GM06990 (cell line): ENCODE measurements at regions not wholly inside any gene's neighbourhood (a gene's known extent, or its start where the extent isn't known, plus 50 kb on each side); places are given as distances from the start of the nearest gene placed in this dataset.
"Not testable (repeated sequence)": the region's sequence is repeated elsewhere in the genome, so short reads cannot be mapped to it uniquely, and the experiment has no call there.

Source experiments
- DNase-seq: peaks from one replicate; pipeline ENCODE4 v3.0.0-alpha.2; 2011; ENCODE audit not compliant: insufficient read length; ENCODE audit errors: extremely low read depth
- H3K27me3 ChIP-seq: replicated peaks from 2 replicates; pipeline ENCODE4 v1.6.0; 2011; ENCODE audit warnings: low read length; ENCODE audit not compliant: control insufficient read depth, insufficient read depth
- H3K36me3 ChIP-seq: 2 replicates; pipeline ENCODE4 v1.5.1; 2011; ENCODE audit warnings: low read length; ENCODE audit not compliant: control insufficient read depth, insufficient read depth
- H3K4me3 ChIP-seq: replicated peaks from 2 replicates; pipeline ENCODE4 v1.5.1; 2011; ENCODE audit warnings: low read depth, mild to moderate bottlenecking, control low read depth, low read length
- TF ChIP-seq, protein P1 (sequence below): IDR thresholded peaks from 2 replicates; pipeline ENCODE4 v1.5.1; 2011; ENCODE audit warnings: low read length, control low read depth, mild to moderate bottlenecking, inconsistent platforms; ENCODE audit not compliant: insufficient read depth, poor library complexity, severe bottlenecking

DNA sequence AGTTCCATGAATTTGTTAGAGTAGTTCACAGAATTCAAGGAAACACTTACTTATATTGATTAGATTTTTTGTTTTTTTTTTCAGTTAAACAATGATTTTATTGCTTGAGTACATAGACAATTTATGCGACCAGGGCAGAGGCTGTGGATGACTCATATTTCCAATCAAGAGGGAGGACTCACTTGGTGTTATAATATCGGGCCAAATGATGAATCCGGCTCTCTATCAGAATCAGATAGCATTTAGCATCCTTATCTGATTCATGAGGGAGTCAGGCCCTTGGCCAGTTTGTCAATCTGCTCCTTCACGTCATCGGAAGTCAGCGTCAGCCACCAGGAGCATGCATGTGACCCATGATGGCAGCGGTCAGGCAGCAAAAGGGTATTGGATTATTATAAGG lies 82.3 kb upstream of the HUWE1 start:
- Histone ChIP-seq H3K27me3 (no peaks in the 10 kb centered on the region), H3K4me3 (no peak overlapping the region), H3K36me3 (no peaks in the 10 kb centered on the region)
- DNase-seq = no peak
- TF ChIP-seq, protein P1, sequence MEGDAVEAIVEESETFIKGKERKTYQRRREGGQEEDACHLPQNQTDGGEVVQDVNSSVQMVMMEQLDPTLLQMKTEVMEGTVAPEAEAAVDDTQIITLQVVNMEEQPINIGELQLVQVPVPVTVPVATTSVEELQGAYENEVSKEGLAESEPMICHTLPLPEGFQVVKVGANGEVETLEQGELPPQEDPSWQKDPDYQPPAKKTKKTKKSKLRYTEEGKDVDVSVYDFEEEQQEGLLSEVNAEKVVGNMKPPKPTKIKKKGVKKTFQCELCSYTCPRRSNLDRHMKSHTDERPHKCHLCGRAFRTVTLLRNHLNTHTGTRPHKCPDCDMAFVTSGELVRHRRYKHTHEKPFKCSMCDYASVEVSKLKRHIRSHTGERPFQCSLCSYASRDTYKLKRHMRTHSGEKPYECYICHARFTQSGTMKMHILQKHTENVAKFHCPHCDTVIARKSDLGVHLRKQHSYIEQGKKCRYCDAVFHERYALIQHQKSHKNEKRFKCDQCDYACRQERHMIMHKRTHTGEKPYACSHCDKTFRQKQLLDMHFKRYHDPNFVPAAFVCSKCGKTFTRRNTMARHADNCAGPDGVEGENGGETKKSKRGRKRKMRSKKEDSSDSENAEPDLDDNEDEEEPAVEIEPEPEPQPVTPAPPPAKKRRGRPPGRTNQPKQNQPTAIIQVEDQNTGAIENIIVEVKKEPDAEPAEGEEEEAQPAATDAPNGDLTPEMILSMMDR = no peak

DNA sequence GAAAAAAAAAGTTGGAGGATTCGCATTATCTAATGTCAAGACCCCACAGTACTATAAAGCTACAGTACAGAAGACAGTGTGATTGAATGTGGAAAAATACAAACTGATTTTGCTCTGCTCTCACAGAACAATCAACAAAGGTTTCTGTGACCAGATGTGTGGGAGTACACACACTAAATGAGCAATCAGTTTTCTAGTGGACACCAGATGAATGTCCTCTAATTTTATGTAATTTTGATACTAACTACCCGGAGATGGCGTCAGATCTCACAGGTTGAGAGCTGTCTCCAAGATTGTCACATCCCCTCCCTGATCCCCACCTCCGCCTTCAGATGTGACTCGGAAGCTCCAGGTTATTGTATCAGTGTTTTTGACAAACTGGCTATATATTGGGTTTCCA lies 81.9 kb upstream of the HUWE1 start:
- no peaks in the 10 kb centered on the region for H3K36me3 ChIP-seq
- no peaks in the 10 kb centered on the region for H3K27me3 ChIP-seq
- no peak for DNase-seq
- TF ChIP-seq, protein P1 = no peak
- no peak overlapping the region for H3K4me3 ChIP-seq

DNA sequence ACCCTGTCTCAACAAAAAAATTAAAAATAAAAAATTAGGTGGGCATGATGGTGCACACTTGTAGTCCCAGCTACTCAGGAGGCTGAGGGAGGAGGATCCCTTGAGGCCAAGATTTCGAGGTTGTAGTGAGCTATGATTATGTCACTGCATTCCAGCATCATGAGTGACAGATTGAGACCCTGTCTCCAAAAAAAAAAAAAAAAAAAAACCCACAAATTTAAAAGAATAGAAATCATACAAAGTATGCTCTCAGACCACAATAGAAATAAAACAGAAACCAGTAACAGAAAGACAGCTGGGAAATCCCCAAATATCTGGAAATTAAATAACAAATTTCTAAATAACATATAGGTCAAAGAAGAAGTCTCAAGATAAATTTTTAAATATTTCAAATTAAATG lies 81.0 kb upstream of the HUWE1 start:
- DNase-seq = no peak
- Histone ChIP-seq H3K36me3 (no peaks in the 10 kb centered on the region), H3K4me3 (no peak overlapping the region), H3K27me3 (no peaks in the 10 kb centered on the region)
- TF ChIP-seq, protein P1 = no peak

DNA sequence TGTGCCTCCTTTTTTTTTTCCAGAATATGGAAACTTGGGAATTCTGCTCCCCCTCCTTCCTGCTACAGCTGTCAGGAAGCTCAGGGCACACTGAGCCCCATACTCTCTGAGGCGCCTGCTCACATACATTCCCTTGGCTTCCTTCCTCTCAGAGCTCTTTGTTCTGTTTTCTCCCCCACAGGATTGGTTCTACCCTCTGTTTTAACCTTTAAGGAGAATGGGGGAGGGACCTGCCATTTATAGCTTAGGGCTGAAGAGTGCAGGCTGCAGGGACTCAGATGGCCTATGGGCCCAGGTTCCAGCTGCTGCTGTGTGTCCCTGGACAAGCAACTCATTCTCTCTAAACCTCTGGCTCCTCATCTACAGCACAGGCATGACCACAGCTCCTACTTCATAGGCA lies 70.7 kb upstream of the HUWE1 start:
- not testable (repeated sequence) for H3K27me3 ChIP-seq, H3K36me3 ChIP-seq, DNase-seq, H3K4me3 ChIP-seq

DNA sequence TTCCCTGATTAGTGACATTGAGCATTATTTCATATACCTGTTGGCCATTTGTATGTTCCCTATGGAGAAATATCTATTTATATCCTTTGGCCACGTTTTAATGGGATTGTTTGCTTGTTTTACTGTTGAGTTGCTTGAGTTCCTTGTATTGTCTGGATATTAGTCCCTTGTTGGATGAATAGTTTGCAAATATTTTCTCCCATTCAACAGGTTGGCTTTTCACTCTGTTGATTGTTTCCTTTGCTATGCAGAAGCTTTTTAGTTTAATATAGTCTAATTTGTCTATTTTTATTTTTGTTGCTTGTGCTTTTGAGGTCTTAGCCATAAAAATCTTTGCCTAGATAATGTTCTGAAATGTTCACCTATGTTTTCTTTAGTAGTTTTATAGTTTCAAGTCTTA lies 60.2 kb upstream of the HUWE1 start:
- Histone ChIP-seq H3K4me3 (no peak overlapping the region), H3K27me3 (no peaks in the 10 kb centered on the region), H3K36me3 (no peaks in the 10 kb centered on the region)
- DNase-seq = no peak
- TF ChIP-seq, protein P1 = no peak

DNA sequence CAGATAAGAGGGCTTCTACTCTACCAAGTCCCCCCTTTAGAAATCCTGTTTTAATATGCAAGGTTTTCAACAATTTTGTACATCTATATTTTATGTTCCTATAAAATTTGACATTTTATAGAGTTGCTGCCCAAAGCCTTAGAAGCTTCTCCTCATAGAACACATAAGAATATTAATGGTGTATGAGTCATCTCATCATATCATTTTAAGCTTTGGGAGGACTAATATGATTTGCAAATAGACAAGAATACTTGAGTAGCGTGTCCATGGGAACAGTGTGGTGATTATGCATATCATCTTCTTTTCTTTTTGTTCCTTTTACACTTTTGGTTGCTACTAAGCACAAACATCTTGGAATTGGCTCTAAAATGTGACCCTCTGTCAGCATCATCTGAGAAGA lies 56.7 kb upstream of the HUWE1 start:
- no peak for DNase-seq
- TF ChIP-seq, protein P1 = no peak

More for the DNA sequence above, 56.7 kb upstream of the HUWE1 start:
- no peaks in the 10 kb centered on the region for H3K27me3 ChIP-seq
- H3K4me3 ChIP-seq = no peak overlapping the region
- no peaks in the 10 kb centered on the region for H3K36me3 ChIP-seq
